ENCODE measurements at regions not wholly inside any gene's neighbourhood (a gene's known extent, or its start where the extent isn't known, plus 50 kb on each side); places are given as distances from the start of the nearest gene placed in this dataset.

DNA sequence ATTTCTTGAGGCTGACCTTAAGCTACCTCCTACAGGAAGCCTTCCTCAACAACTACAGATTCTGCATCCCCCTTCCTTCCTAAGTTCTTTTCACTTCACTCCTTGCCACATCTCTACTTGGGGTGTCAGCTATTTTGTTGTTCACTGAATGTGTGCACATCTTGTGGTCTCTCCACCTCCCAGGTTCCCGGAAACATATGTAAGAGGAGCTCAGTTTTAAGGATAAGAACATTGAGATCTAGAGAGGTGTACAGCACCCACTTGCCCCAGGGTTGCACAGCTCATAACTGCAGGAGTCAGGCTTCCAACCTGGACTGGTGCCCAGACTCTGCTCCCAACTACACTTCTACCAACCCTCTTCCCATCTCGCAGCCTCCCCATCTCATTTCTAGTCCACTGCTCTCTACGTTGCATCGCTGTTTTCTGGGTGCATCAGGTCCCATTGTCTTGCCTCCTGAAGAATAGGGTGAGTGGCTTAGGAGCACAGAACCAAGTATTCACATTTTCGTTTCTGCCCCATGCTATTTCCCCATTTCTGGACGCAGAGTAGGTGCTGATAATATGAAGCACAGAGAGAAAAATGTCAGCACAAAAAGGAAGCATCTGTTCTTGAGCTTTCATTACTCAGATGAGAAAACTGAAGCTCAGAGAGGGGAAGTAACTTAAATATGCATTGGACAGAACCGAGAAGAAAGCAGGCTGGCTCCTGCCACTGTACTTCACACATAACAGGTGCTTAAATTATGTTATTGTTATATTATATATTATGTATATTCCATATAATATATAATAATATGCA lies 292.0 kb upstream of the CCL2 start:
- TF ChIP-seq POLR2A (IDR thresholded peaks at IDR 0.05) (no peak), CTCF (IDR thresholded peaks at IDR 0.05) (no peak)

Data from testis (tissue), 2 donors.